ENCODE measurements at regions not wholly inside any gene's neighbourhood (a gene's known extent, or its start where the extent isn't known, plus 50 kb on each side); places are given as distances from the start of the nearest gene placed in this dataset.

DNA sequence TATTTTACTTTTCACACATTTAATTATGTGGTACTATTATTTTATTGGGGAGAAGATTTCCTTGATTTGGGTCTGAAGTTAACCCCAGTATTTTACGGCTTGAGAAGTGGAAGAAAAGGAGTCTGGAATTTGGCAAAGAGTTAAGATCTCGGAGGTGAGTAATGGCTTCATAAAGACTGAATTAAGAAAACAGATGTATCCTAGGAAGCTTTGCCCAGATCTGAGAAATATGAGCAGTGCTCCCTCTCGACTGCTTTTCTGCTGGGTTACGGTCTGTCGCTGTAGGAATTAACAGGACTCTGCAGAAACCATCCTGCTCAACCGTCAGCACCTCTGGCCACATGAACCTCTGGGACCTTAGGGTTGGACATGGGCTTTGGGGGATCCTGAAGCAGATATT lies 163.6 kb upstream of the NDN start:
- DNase-seq (ENCODE audit: low read depth), result no peak
- H3K4me3 ChIP-seq (ENCODE audit: low read depth, low read length), result no peak overlapping the region
- no peak for TF ChIP-seq MYC (IDR thresholded peaks at IDR 0.05; ENCODE audit: low read depth, low read length)
- TF ChIP-seq, protein P1, sequence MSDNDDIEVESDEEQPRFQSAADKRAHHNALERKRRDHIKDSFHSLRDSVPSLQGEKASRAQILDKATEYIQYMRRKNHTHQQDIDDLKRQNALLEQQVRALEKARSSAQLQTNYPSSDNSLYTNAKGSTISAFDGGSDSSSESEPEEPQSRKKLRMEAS (IDR thresholded peaks at IDR 0.05; ENCODE audit: low read depth, low read length), result no peak
- TF ChIP-seq, protein P2, sequence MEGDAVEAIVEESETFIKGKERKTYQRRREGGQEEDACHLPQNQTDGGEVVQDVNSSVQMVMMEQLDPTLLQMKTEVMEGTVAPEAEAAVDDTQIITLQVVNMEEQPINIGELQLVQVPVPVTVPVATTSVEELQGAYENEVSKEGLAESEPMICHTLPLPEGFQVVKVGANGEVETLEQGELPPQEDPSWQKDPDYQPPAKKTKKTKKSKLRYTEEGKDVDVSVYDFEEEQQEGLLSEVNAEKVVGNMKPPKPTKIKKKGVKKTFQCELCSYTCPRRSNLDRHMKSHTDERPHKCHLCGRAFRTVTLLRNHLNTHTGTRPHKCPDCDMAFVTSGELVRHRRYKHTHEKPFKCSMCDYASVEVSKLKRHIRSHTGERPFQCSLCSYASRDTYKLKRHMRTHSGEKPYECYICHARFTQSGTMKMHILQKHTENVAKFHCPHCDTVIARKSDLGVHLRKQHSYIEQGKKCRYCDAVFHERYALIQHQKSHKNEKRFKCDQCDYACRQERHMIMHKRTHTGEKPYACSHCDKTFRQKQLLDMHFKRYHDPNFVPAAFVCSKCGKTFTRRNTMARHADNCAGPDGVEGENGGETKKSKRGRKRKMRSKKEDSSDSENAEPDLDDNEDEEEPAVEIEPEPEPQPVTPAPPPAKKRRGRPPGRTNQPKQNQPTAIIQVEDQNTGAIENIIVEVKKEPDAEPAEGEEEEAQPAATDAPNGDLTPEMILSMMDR (IDR thresholded peaks at IDR 0.05; ENCODE audit: low read depth, low read length), result no peak
- TF ChIP-seq POLR2A (IDR thresholded peaks at IDR 0.05; ENCODE audit: extremely low read depth, insufficient read length), result no peak

GRCh38 chr15:23851921-23852320 lies 164.8 kb upstream of the NDN start:
- no peak overlapping the region for H3K4me3 ChIP-seq (ENCODE audit: low read depth, low read length)
- TF ChIP-seq MYC (IDR thresholded peaks at IDR 0.05; ENCODE audit: low read depth, low read length), result no peak
- TF ChIP-seq, protein P2 (IDR thresholded peaks at IDR 0.05; ENCODE audit: low read depth, low read length), result no peak
- TF ChIP-seq POLR2A (IDR thresholded peaks at IDR 0.05; ENCODE audit: extremely low read depth, insufficient read length), result no peak
- TF ChIP-seq, protein P1 (IDR thresholded peaks at IDR 0.05; ENCODE audit: low read depth, low read length), result no peak
- DNase-seq (ENCODE audit: low read depth), result no peak

GRCh38 chr15:23853286-23853685 lies 166.2 kb upstream of the NDN start:
- TF ChIP-seq, protein P1 (IDR thresholded peaks at IDR 0.05; ENCODE audit: low read depth, low read length), result no peak
- TF ChIP-seq, protein P2 (IDR thresholded peaks at IDR 0.05; ENCODE audit: low read depth, low read length), result no peak
- TF ChIP-seq MYC (IDR thresholded peaks at IDR 0.05; ENCODE audit: low read depth, low read length) (no peak), POLR2A (IDR thresholded peaks at IDR 0.05; ENCODE audit: extremely low read depth, insufficient read length) (no peak)
- H3K4me3 ChIP-seq (ENCODE audit: low read depth, low read length), result no peak overlapping the region
- DNase-seq (ENCODE audit: low read depth), result no peak

DNA sequence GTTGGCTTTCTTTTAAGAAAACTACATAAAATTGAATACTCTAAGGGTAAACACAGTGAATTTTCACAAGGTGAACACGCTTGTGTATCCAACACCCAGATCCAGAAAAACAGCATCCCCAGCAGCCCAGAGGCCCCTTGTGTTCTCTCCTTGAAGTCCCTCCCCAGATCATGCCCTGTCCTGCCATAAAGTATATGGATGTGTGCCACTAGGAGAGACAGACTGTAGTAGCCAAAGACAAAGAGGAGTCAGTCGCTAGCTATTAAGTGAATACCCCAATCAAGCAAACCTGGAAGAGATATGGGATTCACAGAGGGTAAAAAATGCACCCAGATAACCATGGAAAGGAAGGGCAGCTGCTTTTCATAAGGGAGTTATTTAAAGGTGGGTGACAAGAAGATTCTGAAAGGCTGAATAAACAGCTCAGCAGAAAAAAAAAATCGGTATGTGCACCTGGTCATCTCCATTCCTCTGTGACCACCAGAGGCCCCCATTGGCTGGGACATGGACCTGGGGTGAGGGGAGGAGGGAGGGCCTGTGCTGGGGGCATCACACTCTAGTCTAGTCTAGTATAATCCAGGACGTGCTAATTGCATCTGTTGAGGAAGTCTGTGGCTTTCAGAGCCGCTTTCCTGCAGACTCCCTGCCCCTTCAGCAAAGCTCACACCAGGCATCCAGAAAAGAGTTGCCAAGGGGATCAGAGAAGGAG lies 167.3 kb upstream of the NDN start:
- TF ChIP-seq, protein P1 (IDR thresholded peaks at IDR 0.05; ENCODE audit: low read depth, low read length), result no peak
- no peak for TF ChIP-seq POLR2A (IDR thresholded peaks at IDR 0.05; ENCODE audit: extremely low read depth, insufficient read length)
- TF ChIP-seq MYC (IDR thresholded peaks at IDR 0.05; ENCODE audit: low read depth, low read length), result no peak
- TF ChIP-seq, protein P2 (IDR thresholded peaks at IDR 0.05; ENCODE audit: low read depth, low read length), result no peak
- H3K4me3 ChIP-seq (ENCODE audit: low read depth, low read length), result no peak overlapping the region
- DNase-seq (ENCODE audit: low read depth), result no peak

DNA sequence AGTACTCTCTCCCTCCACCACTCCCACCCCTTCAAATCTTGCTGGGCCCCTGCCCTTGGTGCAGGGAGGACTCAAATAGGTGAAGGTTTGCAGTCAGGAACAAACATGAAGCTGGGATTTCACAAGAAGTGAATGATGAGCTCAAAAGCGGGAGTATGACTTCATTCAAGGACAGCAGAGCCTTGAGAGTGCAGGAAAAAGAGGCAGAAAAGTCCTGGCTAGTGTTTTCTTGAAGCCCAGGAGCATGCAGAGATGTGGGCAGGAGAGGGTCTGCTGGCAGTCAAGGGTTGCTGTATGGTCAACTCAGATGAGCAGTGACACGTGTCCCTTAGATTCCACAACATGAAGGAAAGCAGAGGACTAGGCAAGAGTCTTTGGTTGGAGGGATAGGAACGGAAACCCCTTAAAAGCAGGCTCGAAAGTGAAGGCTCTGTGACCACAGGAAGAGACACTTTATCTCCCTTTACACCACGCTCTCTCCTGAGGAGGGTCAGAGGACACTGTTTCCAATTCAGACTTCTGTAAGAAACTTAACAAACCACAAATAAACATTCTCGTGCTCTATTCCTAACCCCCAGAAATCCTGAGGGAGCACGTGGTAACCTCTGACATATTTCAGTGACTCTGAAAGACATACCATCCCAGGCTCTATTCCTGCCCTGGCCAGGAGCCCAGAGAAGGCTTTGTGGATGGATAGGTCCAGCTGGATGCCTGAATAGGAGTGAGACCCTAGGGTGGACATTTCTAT lies 168.0 kb upstream of the NDN start:
- no peak overlapping the region for H3K4me3 ChIP-seq (ENCODE audit: low read depth, low read length)
- no peak for DNase-seq (ENCODE audit: low read depth)

More for the DNA sequence above, 168.0 kb upstream of the NDN start:
- TF ChIP-seq, protein P1 (IDR thresholded peaks at IDR 0.05; ENCODE audit: low read depth, low read length), result no peak
- TF ChIP-seq POLR2A (IDR thresholded peaks at IDR 0.05; ENCODE audit: extremely low read depth, insufficient read length) (no peak), MYC (IDR thresholded peaks at IDR 0.05; ENCODE audit: low read depth, low read length) (no peak)
- TF ChIP-seq, protein P2 (IDR thresholded peaks at IDR 0.05; ENCODE audit: low read depth, low read length), result no peak
